Ishikawa (cell line): ENCODE measurements at regions not wholly inside any gene's neighbourhood (a gene's known extent, or its start where the extent isn't known, plus 50 kb on each side); places are given as distances from the start of the nearest gene placed in this dataset.

ENCODE experiments used
- CEBPB ChIP-seq: IDR thresholded peaks from 2 replicates; pipeline ENCODE4 v1.6.1; 2012
- CREB1 ChIP-seq: IDR thresholded peaks from 2 replicates; pipeline ENCODE4 v1.6.1; 2012; ENCODE audit warnings: low read depth
- EGR1 ChIP-seq: IDR thresholded peaks from 2 replicates; pipeline ENCODE4 v1.6.1; 2012
- EP300 ChIP-seq: IDR thresholded peaks from 2 replicates; pipeline ENCODE4 v1.6.1; 2012; ENCODE audit warnings: borderline replicate concordance
- FOXM1 ChIP-seq: IDR thresholded peaks from 2 replicates; pipeline ENCODE4 v1.6.1; 2012; ENCODE audit warnings: low read depth, borderline replicate concordance
- MAX ChIP-seq: IDR thresholded peaks from 2 replicates; pipeline ENCODE4 v1.6.1; 2012
- NFIC ChIP-seq: IDR thresholded peaks from 2 replicates; pipeline ENCODE4 v1.6.1; 2012
- RAD21 ChIP-seq: IDR thresholded peaks from 2 replicates; pipeline ENCODE4 v1.6.1; 2012; ENCODE audit warnings: low read depth
- REST ChIP-seq: IDR thresholded peaks from 2 replicates; pipeline ENCODE4 v1.6.1; 2012; ENCODE audit warnings: low read depth, mild to moderate bottlenecking
- TAF1 ChIP-seq: IDR thresholded peaks from 2 replicates; pipeline ENCODE4 v1.6.1; 2012; ENCODE audit warnings: low read depth, mild to moderate bottlenecking
- TEAD4 ChIP-seq: IDR thresholded peaks from 2 replicates; pipeline ENCODE4 v1.6.1; 2012
- USF1 ChIP-seq: IDR thresholded peaks from 2 replicates; pipeline ENCODE4 v1.6.1; 2012
- YY1 ChIP-seq: IDR thresholded peaks from 2 replicates; pipeline ENCODE4 v1.6.1; 2012; ENCODE audit warnings: low read depth
- ZBTB7A ChIP-seq: IDR thresholded peaks from 2 replicates; pipeline ENCODE4 v1.6.1; 2012; ENCODE audit warnings: low read depth

- no peak for TF ChIP-seq FOXM1
- TF ChIP-seq ZBTB7A, result no peak
- TF ChIP-seq EGR1, result no peak
- TF ChIP-seq EP300, result no peak
- no peak for TF ChIP-seq YY1
- TF ChIP-seq MAX, result no peak
- TF ChIP-seq REST, result no peak
- no peak for TF ChIP-seq NFIC
- TF ChIP-seq CEBPB, result no peak
- no peak for TF ChIP-seq RAD21
- TF ChIP-seq CREB1, result no peak
- no peak for TF ChIP-seq TEAD4
- TF ChIP-seq TAF1, result no peak
- TF ChIP-seq USF1, result no peak
Observed at GRCh38 chr15:31193291-31193690, 91.8 kb upstream of the TRPM1 start.
